ENCODE measurements at regions not wholly inside any gene's neighbourhood (a gene's known extent, or its start where the extent isn't known, plus 50 kb on each side); places are given as distances from the start of the nearest gene placed in this dataset.

DNA sequence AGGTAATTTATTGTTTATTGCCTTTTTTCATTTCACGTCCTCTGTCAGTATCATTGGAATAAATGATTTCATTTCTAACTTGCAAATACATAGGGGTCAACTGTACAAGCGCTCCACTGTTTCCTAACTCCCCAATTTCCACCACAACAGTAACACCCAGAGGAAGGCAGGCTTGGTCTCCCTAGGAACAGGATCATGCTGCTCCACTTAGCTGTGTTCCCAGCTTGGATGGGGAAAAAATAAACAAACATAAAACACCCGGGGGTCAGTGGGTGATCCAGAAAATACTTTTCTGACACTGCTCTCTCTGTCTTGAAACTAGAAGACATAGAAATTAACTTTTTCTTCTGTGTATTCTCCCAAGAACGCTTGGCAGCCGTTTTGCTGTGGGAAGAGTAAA lies 772.5 kb downstream of the TRIML1 start (continued):
- TF ChIP-seq, protein P1, sequence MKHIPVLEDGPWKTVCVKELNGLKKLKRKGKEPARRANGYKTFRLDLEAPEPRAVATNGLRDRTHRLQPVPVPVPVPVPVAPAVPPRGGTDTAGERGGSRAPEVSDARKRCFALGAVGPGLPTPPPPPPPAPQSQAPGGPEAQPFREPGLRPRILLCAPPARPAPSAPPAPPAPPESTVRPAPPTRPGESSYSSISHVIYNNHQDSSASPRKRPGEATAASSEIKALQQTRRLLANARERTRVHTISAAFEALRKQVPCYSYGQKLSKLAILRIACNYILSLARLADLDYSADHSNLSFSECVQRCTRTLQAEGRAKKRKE (CRISPR knock-in tag; IDR thresholded peaks at IDR 0.05; ENCODE audit: low read depth) = no peak

DNA sequence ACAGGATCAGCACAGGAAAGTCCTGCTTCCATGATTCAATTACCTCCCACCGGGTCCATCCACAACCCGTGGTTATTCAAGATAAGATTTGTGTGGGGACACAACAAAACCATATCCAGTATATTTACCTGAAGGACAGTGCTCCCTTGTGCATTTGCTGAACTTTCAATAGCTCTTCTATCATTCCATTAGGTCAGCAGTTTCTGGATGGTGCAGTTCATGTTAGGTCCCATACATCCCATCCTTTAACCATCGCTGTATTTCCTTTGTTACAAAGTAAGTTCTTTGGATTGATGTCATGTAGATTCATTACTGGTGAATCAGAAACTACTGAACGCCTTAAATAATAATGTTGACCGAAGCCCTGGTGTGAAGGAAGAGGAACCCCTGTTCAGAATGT lies 775.9 kb downstream of the TRIML1 start:
- no peak overlapping the region for H3K4me2 ChIP-seq
- FAIRE-seq = no peak
- ChIA-PET CTCF (no interaction called here), POLR2A (no interaction called here)
- H3K27ac ChIP-seq = no peak overlapping the region
- ATAC-seq = no peak
- no peaks in the 10 kb centered on the region for H3K4me1 ChIP-seq
- peak; percentile 24 for TF ChIP-seq MAFK (IDR thresholded peaks at IDR 0.05; ENCODE audit: partially characterized antibody)
- no peak for TF ChIP-seq MAZ (IDR thresholded peaks at IDR 0.05; ENCODE audit: borderline replicate concordance, low read depth, low read length)
- no peak for DNase-seq (ENCODE audit: low read depth in 1 of 2, low spot score in 1 of 2)
- WGBS (ENCODE audit: missing lambda C conversion rate) = 63% methylated on average over 5 of the region's 5 CpGs
- H3K4me3 ChIP-seq = no peak overlapping the region
- H3K9me3 ChIP-seq = peaks cover 2% of the 10 kb centered on the region; the same call in 1 of the 3 replicates

DNA sequence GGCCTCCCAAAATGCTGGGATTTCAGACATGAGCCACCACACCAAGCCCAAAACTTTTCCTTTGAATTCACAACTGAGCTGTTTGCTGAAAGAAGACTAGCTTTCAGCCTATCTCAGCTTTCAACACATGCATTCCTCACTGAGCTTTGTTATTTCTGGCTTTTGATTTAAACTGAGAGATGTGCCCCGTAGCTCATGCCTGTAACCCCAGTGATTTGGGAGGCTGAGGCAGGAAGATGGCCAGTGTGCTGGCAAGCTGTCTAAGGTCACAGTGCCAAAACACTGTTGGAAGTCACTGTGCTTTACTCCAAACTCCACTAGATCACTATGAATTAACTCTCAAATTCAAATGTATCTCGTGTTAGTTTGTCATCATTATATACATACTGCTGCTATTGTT lies 779.5 kb downstream of the TRIML1 start:
- no peak for DNase-seq (ENCODE audit: low read depth in 1 of 2, low spot score in 1 of 2)
- FAIRE-seq = no peak
- Histone ChIP-seq H3K27ac (no peak overlapping the region), H3K4me3 (no peak overlapping the region), H3K4me2 (no peak overlapping the region), H3K9me3 (peaks cover 2% of the 10 kb centered on the region; the same call in 1 of the 3 replicates), H3K4me1 (no peaks in the 10 kb centered on the region)
- CTCF ChIA-PET = no interaction called here
- TF ChIP-seq CBX8 (IDR thresholded peaks at IDR 0.05) (no peak), NFE2L2 (conservative IDR thresholded peaks at IDR 0.05; ENCODE audit: low read length) (no peak), RCOR1 (IDR thresholded peaks at IDR 0.05; ENCODE audit: low read depth, low read length) (no peak), RNF2 (IDR thresholded peaks at IDR 0.05; ENCODE audit: borderline replicate concordance, low read depth) (no peak), CEBPB (IDR thresholded peaks at IDR 0.05) (no peak), RAD21 (conservative IDR thresholded peaks at IDR 0.05 in 1 of 2, IDR thresholded peaks at IDR 0.05 in 1 of 2) (no peak), ESRRA (IDR thresholded peaks at IDR 0.05; ENCODE audit: borderline replicate concordance, low read length) (no peak), KDM5A (IDR thresholded peaks at IDR 0.05) (no peak), RFX5 (IDR thresholded peaks at IDR 0.05) (no peak), FOSL2 (IDR thresholded peaks at IDR 0.05) (no peak), FOSL2 (CRISPR knock-in tag; IDR thresholded peaks at IDR 0.05) (no peak), BHLHE40 (IDR thresholded peaks at IDR 0.05; ENCODE audit: low read depth, low read length) (no peak)
- TF ChIP-seq, protein P2, sequence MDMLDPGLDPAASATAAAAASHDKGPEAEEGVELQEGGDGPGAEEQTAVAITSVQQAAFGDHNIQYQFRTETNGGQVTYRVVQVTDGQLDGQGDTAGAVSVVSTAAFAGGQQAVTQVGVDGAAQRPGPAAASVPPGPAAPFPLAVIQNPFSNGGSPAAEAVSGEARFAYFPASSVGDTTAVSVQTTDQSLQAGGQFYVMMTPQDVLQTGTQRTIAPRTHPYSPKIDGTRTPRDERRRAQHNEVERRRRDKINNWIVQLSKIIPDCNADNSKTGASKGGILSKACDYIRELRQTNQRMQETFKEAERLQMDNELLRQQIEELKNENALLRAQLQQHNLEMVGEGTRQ (IDR thresholded peaks at IDR 0.05) = no peak
- TF ChIP-seq, protein P3, sequence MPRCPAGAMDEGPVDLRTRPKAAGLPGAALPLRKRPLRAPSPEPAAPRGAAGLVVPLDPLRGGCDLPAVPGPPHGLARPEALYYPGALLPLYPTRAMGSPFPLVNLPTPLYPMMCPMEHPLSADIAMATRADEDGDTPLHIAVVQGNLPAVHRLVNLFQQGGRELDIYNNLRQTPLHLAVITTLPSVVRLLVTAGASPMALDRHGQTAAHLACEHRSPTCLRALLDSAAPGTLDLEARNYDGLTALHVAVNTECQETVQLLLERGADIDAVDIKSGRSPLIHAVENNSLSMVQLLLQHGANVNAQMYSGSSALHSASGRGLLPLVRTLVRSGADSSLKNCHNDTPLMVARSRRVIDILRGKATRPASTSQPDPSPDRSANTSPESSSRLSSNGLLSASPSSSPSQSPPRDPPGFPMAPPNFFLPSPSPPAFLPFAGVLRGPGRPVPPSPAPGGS (IDR thresholded peaks at IDR 0.05) = no peak
- TF ChIP-seq, protein P4, sequence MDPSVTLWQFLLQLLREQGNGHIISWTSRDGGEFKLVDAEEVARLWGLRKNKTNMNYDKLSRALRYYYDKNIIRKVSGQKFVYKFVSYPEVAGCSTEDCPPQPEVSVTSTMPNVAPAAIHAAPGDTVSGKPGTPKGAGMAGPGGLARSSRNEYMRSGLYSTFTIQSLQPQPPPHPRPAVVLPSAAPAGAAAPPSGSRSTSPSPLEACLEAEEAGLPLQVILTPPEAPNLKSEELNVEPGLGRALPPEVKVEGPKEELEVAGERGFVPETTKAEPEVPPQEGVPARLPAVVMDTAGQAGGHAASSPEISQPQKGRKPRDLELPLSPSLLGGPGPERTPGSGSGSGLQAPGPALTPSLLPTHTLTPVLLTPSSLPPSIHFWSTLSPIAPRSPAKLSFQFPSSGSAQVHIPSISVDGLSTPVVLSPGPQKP (IDR thresholded peaks at IDR 0.05; ENCODE audit: low read depth, low read length) = no peak
- 56% methylated on average over 2 of the region's 2 CpGs for WGBS (ENCODE audit: missing lambda C conversion rate)
- POLR2A ChIA-PET = no interaction called here
- ATAC-seq = no peak

DNA sequence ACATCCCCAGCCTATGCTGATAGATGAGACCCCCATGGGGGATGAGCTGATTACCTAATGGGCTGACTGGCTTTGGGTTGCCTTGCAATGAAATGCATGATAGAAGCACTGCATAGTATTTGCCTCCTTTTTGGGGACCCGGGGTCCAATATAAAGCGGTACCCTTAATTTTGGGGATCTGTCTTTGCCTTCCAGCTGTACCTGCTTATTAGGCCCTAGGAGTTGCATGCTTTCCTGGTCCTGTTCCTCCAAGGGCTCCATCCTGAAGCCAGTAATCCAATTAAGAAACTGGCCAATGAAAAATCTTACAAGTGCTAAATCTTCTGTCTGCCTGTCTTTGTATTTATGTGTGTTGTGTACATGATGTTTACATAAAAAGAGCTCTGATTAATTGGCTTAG lies 791.6 kb downstream of the TRIML1 start:
- ChIA-PET CTCF (no interaction called here), POLR2A (no interaction called here)
- Histone ChIP-seq H3K4me3 (no peak overlapping the region), H3K4me1 (no peaks in the 10 kb centered on the region), H3K27ac (no peak overlapping the region), H3K4me2 (no peak overlapping the region), H3K9me3 (no peaks in the 10 kb centered on the region)
- ATAC-seq = no peak
- TF ChIP-seq MYC (IDR thresholded peaks at IDR 0.05; ENCODE audit: borderline replicate concordance, low read length) (no peak), FOSB (CRISPR knock-in tag; IDR thresholded peaks at IDR 0.05) (no peak), FOSL2 (IDR thresholded peaks at IDR 0.05) (no peak), FOSL2 (CRISPR knock-in tag; IDR thresholded peaks at IDR 0.05) (no peak), TFCP2L1 (CRISPR knock-in tag; IDR thresholded peaks at IDR 0.05) (no peak), ZC3H11A (IDR thresholded peaks at IDR 0.05) (no peak)
- no peak for FAIRE-seq
- DNase-seq (ENCODE audit: low read depth in 1 of 2, low spot score in 1 of 2) = no peak
- WGBS (ENCODE audit: missing lambda C conversion rate) = 78% methylated on average over 2 of the region's 2 CpGs

Data from A549 (cell line).